ENCODE measurements at regions not wholly inside any gene's neighbourhood (a gene's known extent, or its start where the extent isn't known, plus 50 kb on each side); places are given as distances from the start of the nearest gene placed in this dataset.

- peaks cover 0 to 1% (median 0%) of the 10 kb centered on the region in 4 donors for H3K4me1 ChIP-seq
- no peaks in the 10 kb centered on the region for H3K27me3 ChIP-seq
- H3K36me3 ChIP-seq, result no peaks in the 10 kb centered on the region
- peak overlapping the region in 1 of 4 donors; percentile 22 for H3K27ac ChIP-seq
- H3K4me3 ChIP-seq, result no peak overlapping the region
- DNase-seq, result peak in 1 of 3 donors; percentile 37
- TF ChIP-seq POLR2A (IDR thresholded peaks at IDR 0.05), result no peak
- TF ChIP-seq CTCF (IDR thresholded peaks at IDR 0.05), result no peak
- no peaks in the 10 kb centered on the region for H3K9me3 ChIP-seq
Observed at GRCh38 chr2:12050396-12050795, 304.0 kb downstream of the LPIN1 start.

- peaks cover 0 to under 1% (median under 1%) of the 10 kb centered on the region in 4 donors for H3K4me1 ChIP-seq
- H3K27me3 ChIP-seq, result no peaks in the 10 kb centered on the region
- no peak overlapping the region for H3K4me3 ChIP-seq
- no peak for DNase-seq
- H3K9me3 ChIP-seq, result no peaks in the 10 kb centered on the region
- H3K36me3 ChIP-seq, result no peaks in the 10 kb centered on the region
- no peak for TF ChIP-seq CTCF (IDR thresholded peaks at IDR 0.05)
- no peak for TF ChIP-seq POLR2A (IDR thresholded peaks at IDR 0.05)
- H3K27ac ChIP-seq, result no peak overlapping the region
Observed at GRCh38 chr2:12051831-12052230, 305.4 kb downstream of the LPIN1 start.

DNA sequence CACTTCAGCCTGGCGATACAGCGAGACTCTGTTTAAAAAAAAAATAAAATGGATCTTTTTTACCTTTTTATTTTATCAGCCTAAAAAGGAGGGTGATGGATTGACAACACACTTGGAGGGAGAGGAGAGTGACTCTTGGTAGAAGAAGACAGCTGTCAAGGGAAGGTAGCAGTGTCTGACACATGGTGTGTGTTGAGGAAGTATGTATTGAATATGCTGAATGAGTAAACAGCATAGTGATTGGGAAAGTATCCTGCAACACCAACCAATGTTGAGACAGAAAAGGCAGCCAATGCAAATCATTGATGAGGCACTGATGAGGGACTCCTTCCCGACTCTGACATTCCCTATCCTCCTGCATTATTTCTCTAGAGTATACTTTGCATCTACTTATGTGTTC lies 306.4 kb downstream of the LPIN1 start:
- Histone ChIP-seq H3K4me3 (no peak overlapping the region), H3K27ac (no peak overlapping the region), H3K36me3 (no peaks in the 10 kb centered on the region), H3K27me3 (no peaks in the 10 kb centered on the region), H3K9me3 (no peaks in the 10 kb centered on the region), H3K4me1 (peaks cover 0 to 7% (median 5%) of the 10 kb centered on the region in 4 donors)
- DNase-seq, result no peak
- TF ChIP-seq POLR2A (IDR thresholded peaks at IDR 0.05) (no peak), CTCF (IDR thresholded peaks at IDR 0.05) (no peak)

DNA sequence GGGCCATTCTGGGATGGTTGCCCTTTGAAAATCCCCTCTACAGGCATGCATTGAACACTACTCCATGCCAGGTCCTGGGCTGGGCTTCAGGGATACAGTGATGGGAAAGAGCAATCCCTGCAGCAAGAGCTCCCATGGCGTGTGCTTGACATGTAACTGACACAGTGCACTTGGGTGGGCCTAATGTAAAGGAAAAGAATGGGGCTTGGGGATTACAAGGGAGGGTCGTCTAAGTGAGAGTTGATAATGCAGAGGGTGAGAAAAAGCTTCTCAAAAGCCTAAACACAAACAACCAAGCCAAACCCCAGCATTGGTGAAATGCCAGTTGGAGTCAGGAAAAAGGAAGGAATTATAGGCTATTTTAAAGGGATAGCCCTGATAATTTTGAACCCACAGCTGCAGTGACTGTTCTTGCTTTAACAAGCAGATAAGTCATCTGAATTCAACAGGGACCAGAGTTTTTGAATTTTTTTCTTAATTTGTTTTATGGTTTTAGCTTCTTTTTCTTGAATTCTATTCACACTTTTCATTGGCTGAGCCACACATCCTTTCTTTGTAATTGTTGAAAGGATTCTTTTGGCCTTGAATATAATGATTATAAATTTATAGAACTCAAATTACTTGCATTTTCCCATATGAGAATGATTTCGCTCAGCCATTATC lies 308.7 kb downstream of the LPIN1 start:
- TF ChIP-seq POLR2A (IDR thresholded peaks at IDR 0.05), result no peak
- no peak for TF ChIP-seq CTCF (IDR thresholded peaks at IDR 0.05)
- Histone ChIP-seq H3K36me3 (no peaks in the 10 kb centered on the region), H3K27ac (no peak overlapping the region), H3K4me1 (peaks cover 0 to 11% (median 7%) of the 10 kb centered on the region in 4 donors), H3K27me3 (no peaks in the 10 kb centered on the region), H3K4me3 (no peak overlapping the region), H3K9me3 (no peaks in the 10 kb centered on the region)
- DNase-seq, result no peak

GRCh38 chr2:12057436-12058166 lies 311.2 kb downstream of the LPIN1 start:
- Histone ChIP-seq H3K36me3 (no peaks in the 10 kb centered on the region), H3K4me3 (no peak overlapping the region), H3K9me3 (no peaks in the 10 kb centered on the region), H3K4me1 (peaks cover 0 to 11% (median 7%) of the 10 kb centered on the region in 4 donors), H3K27me3 (no peaks in the 10 kb centered on the region), H3K27ac (peak overlapping the region in 1 of 4 donors; percentile 21)
- peak in 2 of 3 donors; percentile 70 to 81 for DNase-seq
- TF ChIP-seq CTCF (IDR thresholded peaks at IDR 0.05), result no peak
- TF ChIP-seq POLR2A (IDR thresholded peaks at IDR 0.05), result no peak

Data from Peyer's patch (tissue), 4 donors.